H9 (cell line): ENCODE measurements at regions not wholly inside any gene's neighbourhood (a gene's known extent, or its start where the extent isn't known, plus 50 kb on each side); places are given as distances from the start of the nearest gene placed in this dataset.

Experiments
- DNase-seq: peaks from one replicate; pipeline ENCODE4 v3.0.0-alpha.2; 2017
- H2AFZ ChIP-seq: one replicate; pipeline ENCODE4 v1.6.1; 2013; ENCODE audit warnings: mild to moderate bottlenecking, low read length, control low read depth, moderate library complexity
- H2AK5ac ChIP-seq: 2 replicates; pipeline ENCODE4 v1.6.1; 2013; ENCODE audit warnings: low read length, control low read depth, mixed read lengths; ENCODE audit not compliant: insufficient read length
- H2BK120ac ChIP-seq: one replicate; pipeline ENCODE4 v1.6.1; 2013; ENCODE audit warnings: low read depth, mild to moderate bottlenecking, low read length, control low read depth, inconsistent platforms; ENCODE audit not compliant: poor library complexity, severe bottlenecking
- H2BK12ac ChIP-seq: 2 replicates; pipeline ENCODE4 v1.6.1; 2013; ENCODE audit warnings: low read length, control low read depth, mixed read lengths, low read depth; ENCODE audit not compliant: insufficient read length
- H2BK15ac ChIP-seq: 2 replicates; pipeline ENCODE4 v1.6.1; 2013; ENCODE audit warnings: low read depth, low read length, control low read depth
- H2BK20ac ChIP-seq: one replicate; pipeline ENCODE4 v1.6.1; 2013; ENCODE audit warnings: low read depth, mild to moderate bottlenecking, low read length, control low read depth, inconsistent platforms; ENCODE audit not compliant: poor library complexity, severe bottlenecking
- H2BK5ac ChIP-seq: 2 replicates; pipeline ENCODE4 v1.6.1; 2013; ENCODE audit warnings: low read length, control low read depth, mixed read lengths; ENCODE audit not compliant: insufficient read length
- H3K14ac ChIP-seq: 2 replicates; pipeline ENCODE4 v1.6.1; 2013; ENCODE audit warnings: low read length, control low read depth; ENCODE audit not compliant: insufficient read depth
- H3K18ac ChIP-seq: 2 replicates; pipeline ENCODE4 v1.6.1; 2013; ENCODE audit warnings: low read depth, mild to moderate bottlenecking, mixed read lengths, low read length, control low read depth; ENCODE audit not compliant: insufficient read length
- H3K23ac ChIP-seq: 2 replicates; pipeline ENCODE4 v1.6.1; 2013; ENCODE audit warnings: low read length, control low read depth, mixed read lengths, low read depth; ENCODE audit not compliant: insufficient read length
- H3K23me2 ChIP-seq: 2 replicates; pipeline ENCODE4 v1.6.1; 2013; ENCODE audit warnings: low read depth, mild to moderate bottlenecking, mixed read lengths, low read length, control low read depth; ENCODE audit not compliant: insufficient read length, poor library complexity, severe bottlenecking
- H3K27ac ChIP-seq: 2 replicates; pipeline ENCODE4 v1.5.1; 2013; ENCODE audit warnings: low read length, control low read depth, mixed read lengths, low read depth; ENCODE audit not compliant: insufficient read length
- H3K27me3 ChIP-seq: 2 replicates; pipeline ENCODE4 v1.6.1; 2013; ENCODE audit warnings: low read length, control low read depth, inconsistent platforms; ENCODE audit not compliant: insufficient read depth
- H3K4ac ChIP-seq: 2 replicates; pipeline ENCODE4 v1.6.1; 2013; ENCODE audit warnings: low read depth, mild to moderate bottlenecking, control low read depth, inconsistent platforms, low read length, moderate library complexity
- H3K4me1 ChIP-seq: 2 replicates; pipeline ENCODE4 v1.6.1; 2013; ENCODE audit warnings: low read length, control low read depth, inconsistent platforms; ENCODE audit not compliant: insufficient read depth
- H3K4me2 ChIP-seq: 2 replicates; pipeline ENCODE4 v1.6.1; 2013; ENCODE audit warnings: low read length, control low read depth, mixed read lengths; ENCODE audit not compliant: insufficient read length, insufficient read depth
- H3K56ac ChIP-seq: 2 replicates; pipeline ENCODE4 v1.6.1; 2013; ENCODE audit warnings: low read depth, mild to moderate bottlenecking, mixed read lengths, low read length, control low read depth; ENCODE audit not compliant: insufficient read length
- H3K79me1 ChIP-seq: 2 replicates; pipeline ENCODE4 v1.6.1; 2013; ENCODE audit warnings: low read depth, mild to moderate bottlenecking, moderate library complexity, low read length, control low read depth, inconsistent platforms; ENCODE audit not compliant: insufficient read depth, poor library complexity, severe bottlenecking
- H3K79me2 ChIP-seq: 2 replicates; pipeline ENCODE4 v1.6.1; 2013; ENCODE audit warnings: low read length, control low read depth, inconsistent platforms; ENCODE audit not compliant: insufficient read depth
- H3K9ac ChIP-seq: 2 replicates; pipeline ENCODE4 v1.6.1; 2013; ENCODE audit warnings: low read length, control low read depth, mixed read lengths; ENCODE audit not compliant: insufficient read length; ENCODE audit errors: extremely low read depth
- H3K9me3 ChIP-seq: one replicate; pipeline ENCODE4 v1.6.1; 2013; ENCODE audit warnings: low read depth, low read length, inconsistent platforms; ENCODE audit not compliant: control insufficient read depth
- H3T11ph ChIP-seq: one replicate; pipeline ENCODE4 v1.6.1; 2013; ENCODE audit warnings: mild to moderate bottlenecking, low read length, control low read depth, inconsistent platforms
- H4K20me1 ChIP-seq: one replicate; pipeline ENCODE4 v1.6.1; 2013; ENCODE audit not compliant: control insufficient read depth, insufficient read length, insufficient read depth
- H4K5ac ChIP-seq: 2 replicates; pipeline ENCODE4 v1.6.1; 2013; ENCODE audit warnings: low read depth, mild to moderate bottlenecking, mixed read lengths, low read length, control low read depth; ENCODE audit not compliant: insufficient read length
- H4K8ac ChIP-seq: replicated peaks from 2 replicates; pipeline ENCODE4 v1.6.1; 2013; ENCODE audit warnings: low read length, control low read depth, mixed read lengths, low read depth; ENCODE audit not compliant: insufficient read length
- H4K91ac ChIP-seq: 2 replicates; pipeline ENCODE4 v1.6.1; 2013; ENCODE audit warnings: low read depth, mild to moderate bottlenecking, moderate library complexity, mixed read lengths, low read length, control low read depth; ENCODE audit not compliant: insufficient read length
- H3K27ac Mint-ChIP-seq, 3 experiments: 2 replicates in 2 of 3; 3 replicates in 1 of 3; pipeline ENCODE4 v1.8.0; 2020 to 2021; ENCODE audit warnings: mixed read lengths in 3 of 3, mild to moderate bottlenecking in 1 of 3, moderate library complexity in 1 of 3
- H3K27me3 Mint-ChIP-seq: 2 replicates; pipeline ENCODE4 v1.8.0; 2021; ENCODE audit warnings: low read depth, mild to moderate bottlenecking, moderate library complexity, mixed read lengths
- H3K36me3 Mint-ChIP-seq, 3 experiments: 2 replicates in 2 of 3; 3 replicates in 1 of 3; pipeline ENCODE4 v1.8.0; 2020 to 2021; ENCODE audit warnings: low read depth in 3 of 3, mixed read lengths in 3 of 3; ENCODE audit not compliant: insufficient read depth in 1 of 3
- H3K4me1 Mint-ChIP-seq, 2 experiments: 2 replicates each; pipeline ENCODE4 v1.8.0; 2020; ENCODE audit warnings: mixed read lengths in 2 of 2
- H3K4me3 Mint-ChIP-seq, 2 experiments: 2 replicates in 1 of 2; 3 replicates in 1 of 2; pipeline ENCODE4 v1.8.0; 2020 to 2021; ENCODE audit warnings: mild to moderate bottlenecking in 2 of 2, mixed read lengths in 2 of 2, moderate library complexity in 1 of 2
- H3K9me3 Mint-ChIP-seq, 2 experiments: 2 replicates in 1 of 2; 3 replicates in 1 of 2; pipeline ENCODE4 v1.8.0; 2020; ENCODE audit warnings: mild to moderate bottlenecking in 2 of 2, mixed read lengths in 2 of 2, moderate library complexity in 1 of 2
- CTCF ChIP-seq: fragments of 200-600 bp; sonication (generic); conservative IDR thresholded peaks from 3 replicates; pipeline ENCODE4 v1.8.0; 2021; ENCODE audit warnings: antibody characterized with exemption, mild to moderate bottlenecking
- WGBS: extraction: QIAGEN DNeasy Blood & Tissue Kit; methylation state at CpG from one replicate; pipeline ENCODE4 v1.1.7; 2013; ENCODE audit warnings: missing lambda C conversion rate, low lambda C conversion rate, mixed read lengths; ENCODE audit not compliant: insufficient read length; ENCODE audit errors: extremely low coverage; 5-methylcytosine and 5-hydroxymethylcytosine counted together

DNA sequence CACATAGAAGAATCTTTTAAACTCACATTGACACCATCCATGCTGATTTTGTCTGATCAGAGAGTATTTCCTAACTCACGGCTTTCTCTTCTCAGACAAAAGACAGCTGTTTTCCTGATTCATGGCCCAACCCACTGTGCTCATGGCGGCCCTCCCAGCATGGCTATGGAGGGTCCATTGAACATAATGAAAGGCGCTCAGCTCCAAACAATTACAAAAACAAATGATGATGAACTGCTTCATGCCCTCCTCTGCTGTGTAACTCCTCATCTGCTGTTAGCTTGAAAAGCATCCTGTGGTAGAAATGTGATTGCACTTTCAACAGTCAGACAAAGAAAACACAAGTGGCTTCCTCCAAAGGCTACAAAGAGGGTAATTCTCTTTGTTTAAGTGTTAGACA, 673.8 kb downstream of the PRELID2 start:
- peaks cover 44% of the 10 kb centered on the region for H3K27me3 Mint-ChIP-seq
- no peaks in the 10 kb centered on the region for H3K9me3 ChIP-seq
- peaks cover 27 to 30% of the 10 kb centered on the region in 2 experiments for H3K4me1 Mint-ChIP-seq
- DNase-seq, result no peak
- no peak overlapping the region for H3K56ac ChIP-seq
- no peak overlapping the region for H4K8ac ChIP-seq
- H3K4me2 ChIP-seq, result no peak overlapping the region
- H4K91ac ChIP-seq, result no peak overlapping the region
- no peaks in the 10 kb centered on the region for H3K27me3 ChIP-seq
- no peak overlapping the region for H2AK5ac ChIP-seq
- TF ChIP-seq CTCF, result no peak
- H3K27ac Mint-ChIP-seq, result no peak overlapping the region
- H2BK20ac ChIP-seq, result no peak overlapping the region
- H3K4me1 ChIP-seq, result peaks cover 6% of the 10 kb centered on the region
- H2BK5ac ChIP-seq, result no peak overlapping the region
- H3K79me2 ChIP-seq, result no peaks in the 10 kb centered on the region
- no peak overlapping the region for H3K27ac ChIP-seq
- H3K9ac ChIP-seq, result no peak overlapping the region
- H2AFZ ChIP-seq, result no peak overlapping the region
- no peak overlapping the region for H3K4me3 Mint-ChIP-seq
- H2BK12ac ChIP-seq, result no peak overlapping the region
- no peak overlapping the region for H3K23ac ChIP-seq
- H4K5ac ChIP-seq, result no peak overlapping the region
- peaks cover 0 to 1% (median 0%) of the 10 kb centered on the region in 3 experiments; a peak in 1 of 7 replicates for H3K36me3 Mint-ChIP-seq
- no peaks in the 10 kb centered on the region for H3K23me2 ChIP-seq
- no peaks in the 10 kb centered on the region for H4K20me1 ChIP-seq
- no CpG with 5 or more reads among the region's 3 CpGs for WGBS
- H3K18ac ChIP-seq, result no peak overlapping the region
- no peaks in the 10 kb centered on the region for H3K9me3 Mint-ChIP-seq
- no peak overlapping the region for H2BK15ac ChIP-seq
- H3K4ac ChIP-seq, result no peak overlapping the region
- H2BK120ac ChIP-seq, result no peak overlapping the region
- H3K14ac ChIP-seq, result no peak overlapping the region
- H3T11ph ChIP-seq, result no peak overlapping the region
- H3K79me1 ChIP-seq, result no peaks in the 10 kb centered on the region
